Activated CD8-positive, alpha-beta T cell treated with anti-CD3 and anti-CD28 coated beads for 36 hours (primary cell): ENCODE measurements at regions not wholly inside any gene's neighbourhood (a gene's known extent, or its start where the extent isn't known, plus 50 kb on each side); places are given as distances from the start of the nearest gene placed in this dataset.

Experiments used
- ATAC-seq: fragments of 200-7000 bp; cut with Tn5 transposase; one replicate; pipeline ENCODE4 v1.10.0; 2021; ENCODE audit warnings: mild to moderate bottlenecking, moderate library complexity
- CTCF ChIA-PET: fragments of 350-600 bp; sonication (Branson Sonifier 250); formaldehyde crosslinking; loops from one replicate; lab custom pipeline; 2021; ENCODE audit warnings: antibody characterized with exemption; lab: Charles Lee
- POLR2A ChIA-PET: fragments of 350-600 bp; sonication (Branson Sonifier 250); formaldehyde crosslinking; loops from one replicate; lab custom pipeline; 2021; ENCODE audit warnings: antibody characterized with exemption; lab: Charles Lee
- DNase-seq: peaks from one replicate; pipeline ENCODE4 v3.0.0-alpha.2; 2020
- H3K27ac Mint-ChIP-seq: one replicate; pipeline ENCODE4 v1.8.0; 2021; ENCODE audit warnings: mild to moderate bottlenecking, mixed read lengths
- H3K27me3 Mint-ChIP-seq: one replicate; pipeline ENCODE4 v1.8.0; 2021; ENCODE audit warnings: mixed read lengths
- H3K36me3 Mint-ChIP-seq: one replicate; pipeline ENCODE4 v1.8.0; 2021; ENCODE audit warnings: low read depth, mixed read lengths
- H3K4me1 Mint-ChIP-seq: one replicate; pipeline ENCODE4 v1.8.0; 2021; ENCODE audit warnings: low read depth, mixed read lengths
- H3K4me3 Mint-ChIP-seq: one replicate; pipeline ENCODE4 v1.8.0; 2021; ENCODE audit warnings: mild to moderate bottlenecking, moderate library complexity, mixed read lengths
- H3K9me3 Mint-ChIP-seq: one replicate; pipeline ENCODE4 v1.8.0; 2021; ENCODE audit warnings: mixed read lengths
- CTCF ChIP-seq: fragments of 200-600 bp; IDR thresholded peaks from one replicate; pipeline ENCODE4 v1.8.0; 2022; ENCODE audit warnings: antibody characterized with exemption, mild to moderate bottlenecking
- intact Hi-C: fragments of 100-400 bp; cut with micrococcal nuclease; formaldehyde crosslinking; loops from one replicate; pipeline ENCODE4 v1.10.0; 2022

GRCh38 chr7:47648275-47648925 lies 66.5 kb upstream of the TNS3 start:
- Mint-ChIP-seq H3K9me3 (peaks cover 12% of the 10 kb centered on the region), H3K36me3 (no peaks in the 10 kb centered on the region), H3K4me3 (no peak overlapping the region), H3K27ac (no peak overlapping the region), H3K4me1 (peaks cover 15% of the 10 kb centered on the region), H3K27me3 (no peaks in the 10 kb centered on the region)
- ChIA-PET POLR2A (interaction anchor here (2.0 kb wide), 1 partner anchor 10 kb away, joined by 4 read pairs; no protein-coding TSS in a partner anchor), CTCF (interaction anchor here (1.0 kb wide), 1 partner anchor 455 kb away, joined by 4 read pairs; no protein-coding TSS in a partner anchor)
- TF ChIP-seq CTCF = no peak
- no peak for DNase-seq
- no peak for ATAC-seq
- intact Hi-C loops = no loop called here

DNA sequence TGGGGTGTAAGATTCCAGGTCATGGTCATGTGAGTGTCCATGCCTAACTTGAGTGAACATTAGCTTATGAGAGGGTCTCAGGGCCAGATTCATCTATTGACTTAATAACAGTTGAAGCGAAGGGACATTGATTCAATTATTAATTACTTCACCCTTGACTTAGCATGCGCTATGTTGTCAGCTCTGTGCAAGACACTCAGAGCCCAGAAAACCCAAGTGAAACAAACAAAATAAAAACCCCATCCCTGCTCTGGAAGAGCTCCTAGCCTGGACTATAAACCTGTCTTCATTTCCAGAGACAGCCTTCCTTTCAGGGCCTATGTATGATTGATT lies 66.0 kb upstream of the TNS3 start:
- ATAC-seq = no peak
- H3K27ac Mint-ChIP-seq = no peak overlapping the region

DNA sequence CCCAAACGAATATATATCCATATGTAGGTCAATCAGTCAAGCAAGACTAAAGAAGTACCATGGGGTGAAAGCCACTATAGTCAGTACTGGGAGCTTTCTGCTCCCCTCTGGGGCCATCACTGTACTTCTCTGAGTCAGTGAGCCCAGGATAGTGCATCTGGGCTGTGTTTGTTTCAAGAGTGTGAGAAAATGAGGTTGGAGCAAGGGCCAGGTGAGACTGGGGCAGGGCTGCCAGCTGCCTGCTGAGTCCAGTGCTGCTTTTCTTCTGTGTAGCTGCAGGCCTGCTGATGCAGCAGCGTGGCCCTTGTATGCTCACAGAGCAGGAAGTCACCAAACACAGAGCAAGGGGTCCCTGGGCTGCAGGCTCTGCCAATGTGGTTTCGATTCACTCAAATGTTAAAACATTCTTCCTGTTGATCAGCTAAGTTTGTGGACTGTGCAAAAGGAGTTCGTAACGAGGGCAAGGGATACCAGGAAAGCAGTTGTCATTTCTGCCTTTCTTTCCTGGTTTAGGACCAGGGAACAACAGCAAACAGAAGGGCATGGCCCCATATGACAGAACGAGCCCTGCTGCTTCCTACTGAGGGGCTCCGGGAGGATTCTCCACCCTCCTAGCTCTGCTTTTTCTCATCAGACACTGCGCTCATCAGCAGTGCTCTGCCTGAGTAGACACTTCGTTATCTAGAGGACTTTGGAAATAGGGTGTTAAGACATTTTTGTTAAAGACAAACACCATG lies 65.4 kb upstream of the TNS3 start:
- ChIA-PET CTCF (interaction anchor here (1.0 kb wide), 1 partner anchor 456 kb away, joined by 4 read pairs; no protein-coding TSS in a partner anchor), POLR2A (interaction anchor here (2.0 kb wide), 1 partner anchor 11 kb away, joined by 4 read pairs; no protein-coding TSS in a partner anchor)
- intact Hi-C loops = no loop called here
- Mint-ChIP-seq H3K4me1 (peaks cover 15% of the 10 kb centered on the region), H3K9me3 (peaks cover 13% of the 10 kb centered on the region), H3K4me3 (no peak overlapping the region), H3K27me3 (no peaks in the 10 kb centered on the region), H3K27ac (peak overlapping the region; percentile 56), H3K36me3 (no peaks in the 10 kb centered on the region)
- peak; percentile 80 for ATAC-seq
- no peak for TF ChIP-seq CTCF
- DNase-seq = peak; percentile 39

More for the DNA sequence above, 66.0 kb upstream of the TNS3 start:
- TF ChIP-seq CTCF = no peak
- peaks cover 13% of the 10 kb centered on the region for H3K9me3 Mint-ChIP-seq
- ChIA-PET CTCF (interaction anchor here (1.0 kb wide), 1 partner anchor 455 kb away, joined by 4 read pairs; no protein-coding TSS in a partner anchor), POLR2A (interaction anchor here (2.0 kb wide), 1 partner anchor 11 kb away, joined by 4 read pairs; no protein-coding TSS in a partner anchor)
- no peaks in the 10 kb centered on the region for H3K36me3 Mint-ChIP-seq
- intact Hi-C loops = no loop called here
- no peak for DNase-seq
- H3K4me3 Mint-ChIP-seq = no peak overlapping the region
- peaks cover 15% of the 10 kb centered on the region for H3K4me1 Mint-ChIP-seq
- no peaks in the 10 kb centered on the region for H3K27me3 Mint-ChIP-seq

DNA sequence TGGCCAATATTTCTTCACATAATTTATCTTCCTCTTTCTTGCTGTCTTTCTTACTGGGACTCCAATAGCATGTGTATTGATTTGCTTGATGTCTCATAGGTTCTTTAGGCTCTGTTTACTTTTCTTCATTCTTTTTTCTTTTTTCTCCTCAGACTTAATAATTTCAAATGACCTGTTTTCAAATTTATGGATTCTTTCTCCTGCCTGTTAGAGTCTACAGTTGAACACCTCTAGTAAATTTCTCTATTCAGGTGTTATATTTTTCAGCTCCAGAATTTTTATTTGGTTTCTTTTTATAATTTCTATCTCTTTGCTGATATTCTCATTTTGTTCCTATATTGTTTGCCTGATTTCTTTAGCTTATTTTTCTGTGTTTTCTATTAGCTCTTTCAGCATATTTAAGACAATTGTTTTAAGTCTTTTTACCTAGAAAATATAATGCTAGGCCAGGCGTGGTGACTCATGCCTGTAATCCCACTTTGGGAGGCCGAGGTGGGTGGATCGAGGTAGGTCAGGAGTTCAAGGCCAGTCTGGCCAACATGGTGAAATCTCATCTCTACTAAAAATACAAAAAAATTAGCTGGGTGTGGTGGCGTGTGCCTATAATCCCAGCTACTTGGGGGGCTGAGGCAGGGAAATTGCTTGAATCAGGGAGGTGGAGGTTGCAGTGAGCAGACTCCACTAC lies 61.9 kb upstream of the TNS3 start:
- Mint-ChIP-seq H3K4me3 (no peak overlapping the region), H3K36me3 (no peaks in the 10 kb centered on the region), H3K27me3 (no peaks in the 10 kb centered on the region), H3K9me3 (peaks cover 13% of the 10 kb centered on the region), H3K27ac (no peak overlapping the region), H3K4me1 (peaks cover 15% of the 10 kb centered on the region)
- ChIA-PET CTCF (no interaction called here), POLR2A (no interaction called here)
- no peak for ATAC-seq
- intact Hi-C loops = no loop called here
- no peak for DNase-seq
- no peak for TF ChIP-seq CTCF
